ENCODE measurements at regions not wholly inside any gene's neighbourhood (a gene's known extent, or its start where the extent isn't known, plus 50 kb on each side); places are given as distances from the start of the nearest gene placed in this dataset.

DNA sequence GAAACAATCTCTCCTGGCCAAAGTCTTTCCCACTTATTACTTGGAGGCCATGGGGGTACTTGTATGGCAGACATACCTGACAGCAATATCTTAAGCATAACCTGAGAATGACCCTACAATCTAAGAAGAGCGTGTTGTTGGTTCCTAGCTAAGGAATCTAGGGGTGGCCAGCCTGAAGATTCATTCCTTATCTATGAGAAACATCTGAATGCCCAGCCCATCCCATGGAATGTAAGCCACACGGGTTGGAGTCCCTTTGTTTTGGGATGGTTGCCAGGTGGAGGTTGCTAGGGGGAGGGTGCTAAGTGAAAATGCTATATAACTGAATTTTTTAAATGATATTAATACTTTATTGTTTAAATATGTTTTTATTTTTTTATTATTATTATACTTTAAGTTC, 725.0 kb downstream of the ETS1 start:
- no peaks in the 10 kb centered on the region for H3K9me1 ChIP-seq (ENCODE audit: insufficient read depth, low read length)
- H3K56ac ChIP-seq (ENCODE audit: extremely low read depth, insufficient read depth, low read length), result no peak overlapping the region
- no peak overlapping the region for H3K27ac ChIP-seq (ENCODE audit: insufficient read depth, low read length)
- H3K9ac ChIP-seq (ENCODE audit: low read depth, low read length), result no peak overlapping the region
- no peak overlapping the region for H2AFZ ChIP-seq (replicated peaks; ENCODE audit: low read length, poor library complexity)
- H2BK5ac ChIP-seq (ENCODE audit: low read depth, low read length, poor library complexity, severe bottlenecking), result no peak overlapping the region
- H2AK9ac ChIP-seq (replicated peaks; ENCODE audit: low read depth, low read length, poor library complexity), result no peak overlapping the region
- no peak overlapping the region for H3K4me2 ChIP-seq (ENCODE audit: low read depth, low read length)
- no peak for DNase-seq
- ATAC-seq (ENCODE audit: low read depth), result no peak
- no CpG with 5 or more reads among the region's 2 CpGs for WGBS, 2 experiments (ENCODE audit: extremely low coverage in 2 of 2, insufficient read length in 1 of 2)
- no peak overlapping the region for H2BK120ac ChIP-seq (ENCODE audit: low read depth, low read length)
- H3K18ac ChIP-seq (ENCODE audit: low read depth, low read length), result no peak overlapping the region
- ChIA-PET POLR2A (ENCODE audit: unreplicated experiment) (no interaction called here), CTCF (interaction anchor here (1.6 kb wide), 1 partner anchor 19 kb away, joined by 5 read pairs; no protein-coding TSS in a partner anchor)
- no peak overlapping the region for H3K23ac ChIP-seq (ENCODE audit: low read depth, low read length)
- no peak overlapping the region for H3K4ac ChIP-seq (ENCODE audit: low read depth, low read length)
- no peaks in the 10 kb centered on the region for H3K79me1 ChIP-seq (ENCODE audit: low read depth in 1 of 2, low read length in 2 of 2)
- H4K5ac ChIP-seq (ENCODE audit: low read depth, low read length), result no peak overlapping the region
- no peaks in the 10 kb centered on the region for H3K9me3 ChIP-seq (ENCODE audit: control insufficient read depth, insufficient read depth, low read length)
- no peak overlapping the region for H3K14ac ChIP-seq (replicated peaks; ENCODE audit: low read depth, low read length)
- in situ Hi-C loops (cut with MboI; ENCODE audit: low sequenced_read_pairs), result no loop called here
- no peaks in the 10 kb centered on the region for H3K36me3 ChIP-seq (ENCODE audit: control insufficient read depth, insufficient read depth, low read length)
- dilution Hi-C loops (cut with HindIII; ENCODE audit: low sequenced_read_pairs, unreplicated experiment), result no loop called here
- no peak overlapping the region for H2BK15ac ChIP-seq (ENCODE audit: low read depth, low read length)
- no peak overlapping the region for H2AK5ac ChIP-seq (ENCODE audit: low read depth, low read length)
- no TSS peak for BruUV-seq (replicated peaks)
- no peak overlapping the region for H2BK20ac ChIP-seq (ENCODE audit: low read depth, low read length)
- intact Hi-C loops (cut with micrococcal nuclease), result no loop called here
- H4K8ac ChIP-seq (ENCODE audit: low read depth in 2 of 2, low read length in 2 of 2), result no peak overlapping the region
- H4K20me1 ChIP-seq (ENCODE audit: insufficient read depth, low read length), result no peaks in the 10 kb centered on the region
- no peaks in the 10 kb centered on the region for H3K27me3 ChIP-seq (ENCODE audit: control insufficient read depth, insufficient read depth, low read length)
- no peak overlapping the region for H3K4me3 ChIP-seq (ENCODE audit: insufficient read depth, low read depth, low read length)
- H4K91ac ChIP-seq (ENCODE audit: insufficient read depth, low read depth, low read length), result no peak overlapping the region
- H3K4me1 ChIP-seq (ENCODE audit: control insufficient read depth, insufficient read depth, low read length), result no peaks in the 10 kb centered on the region
- TF ChIP-seq CHD1 (IDR thresholded peaks at IDR 0.05; ENCODE audit: low read depth, low read length) (no peak), MXI1 (IDR thresholded peaks at IDR 0.05; ENCODE audit: borderline replicate concordance, low read depth, low read length) (no peak), MAZ (IDR thresholded peaks at IDR 0.05; ENCODE audit: borderline replicate concordance, low read depth, low read length) (no peak), MAFK (IDR thresholded peaks at IDR 0.05; ENCODE audit: low read depth, low read length) (no peak), BHLHE40 (IDR thresholded peaks at IDR 0.05; ENCODE audit: low read depth, low read length) (no peak), NFE2L2 (IDR thresholded peaks at IDR 0.05; ENCODE audit: low read depth, low read length) (no peak), RAD21 (IDR thresholded peaks at IDR 0.05; ENCODE audit: low read length) (no peak), POLR2A (IDR thresholded peaks at IDR 0.05; ENCODE audit: low read depth, low read length) (no peak), CEBPB (IDR thresholded peaks at IDR 0.05; ENCODE audit: low read depth, low read length) (no peak), USF2 (IDR thresholded peaks at IDR 0.05; ENCODE audit: low read depth, low read length) (no peak), FOS (IDR thresholded peaks at IDR 0.05; ENCODE audit: low read depth, low read length) (no peak), RCOR1 (IDR thresholded peaks at IDR 0.05; ENCODE audit: insufficient replicate concordance, low read length) (no peak), RFX5 (IDR thresholded peaks at IDR 0.05; ENCODE audit: low read depth, low read length) (no peak), SMC3 (IDR thresholded peaks at IDR 0.05; ENCODE audit: low read depth, low read length) (no peak)
- TF ChIP-seq, protein P1, sequence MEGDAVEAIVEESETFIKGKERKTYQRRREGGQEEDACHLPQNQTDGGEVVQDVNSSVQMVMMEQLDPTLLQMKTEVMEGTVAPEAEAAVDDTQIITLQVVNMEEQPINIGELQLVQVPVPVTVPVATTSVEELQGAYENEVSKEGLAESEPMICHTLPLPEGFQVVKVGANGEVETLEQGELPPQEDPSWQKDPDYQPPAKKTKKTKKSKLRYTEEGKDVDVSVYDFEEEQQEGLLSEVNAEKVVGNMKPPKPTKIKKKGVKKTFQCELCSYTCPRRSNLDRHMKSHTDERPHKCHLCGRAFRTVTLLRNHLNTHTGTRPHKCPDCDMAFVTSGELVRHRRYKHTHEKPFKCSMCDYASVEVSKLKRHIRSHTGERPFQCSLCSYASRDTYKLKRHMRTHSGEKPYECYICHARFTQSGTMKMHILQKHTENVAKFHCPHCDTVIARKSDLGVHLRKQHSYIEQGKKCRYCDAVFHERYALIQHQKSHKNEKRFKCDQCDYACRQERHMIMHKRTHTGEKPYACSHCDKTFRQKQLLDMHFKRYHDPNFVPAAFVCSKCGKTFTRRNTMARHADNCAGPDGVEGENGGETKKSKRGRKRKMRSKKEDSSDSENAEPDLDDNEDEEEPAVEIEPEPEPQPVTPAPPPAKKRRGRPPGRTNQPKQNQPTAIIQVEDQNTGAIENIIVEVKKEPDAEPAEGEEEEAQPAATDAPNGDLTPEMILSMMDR (conservative IDR thresholded peaks at IDR 0.05; ENCODE audit: low read depth, low read length), result no peak
- TF ChIP-seq, protein P2, sequence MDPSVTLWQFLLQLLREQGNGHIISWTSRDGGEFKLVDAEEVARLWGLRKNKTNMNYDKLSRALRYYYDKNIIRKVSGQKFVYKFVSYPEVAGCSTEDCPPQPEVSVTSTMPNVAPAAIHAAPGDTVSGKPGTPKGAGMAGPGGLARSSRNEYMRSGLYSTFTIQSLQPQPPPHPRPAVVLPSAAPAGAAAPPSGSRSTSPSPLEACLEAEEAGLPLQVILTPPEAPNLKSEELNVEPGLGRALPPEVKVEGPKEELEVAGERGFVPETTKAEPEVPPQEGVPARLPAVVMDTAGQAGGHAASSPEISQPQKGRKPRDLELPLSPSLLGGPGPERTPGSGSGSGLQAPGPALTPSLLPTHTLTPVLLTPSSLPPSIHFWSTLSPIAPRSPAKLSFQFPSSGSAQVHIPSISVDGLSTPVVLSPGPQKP (IDR thresholded peaks at IDR 0.05; ENCODE audit: borderline replicate concordance, low read depth, low read length), result no peak
